GM21786 (cell line): ENCODE measurements at regions not wholly inside any gene's neighbourhood (a gene's known extent, or its start where the extent isn't known, plus 50 kb on each side); places are given as distances from the start of the nearest gene placed in this dataset.
"Not testable (repeated sequence)": the region's sequence is repeated elsewhere in the genome, so short reads cannot be mapped to it uniquely, and the experiment has no call there.

Experiments
- ATAC-seq: cut with Tn5 transposase; IDR thresholded peaks from one replicate; pipeline ENCODE4 v1.9.1; 2021; ENCODE audit not compliant: unreplicated experiment

GRCh38 chr3:159674583-159674982 is 314.1 kb upstream of the IL12A start:
- ATAC-seq: no peak

GRCh38 chr3:159675285-159675684 is 313.4 kb upstream of the IL12A start:
- no peak for ATAC-seq

GRCh38 chr3:159679900-159680299 is 308.7 kb upstream of the IL12A start:
- ATAC-seq: no peak

- not testable (repeated sequence) for ATAC-seq
Observed at GRCh38 chr3:159681717-159682116, 306.9 kb upstream of the IL12A start.

GRCh38 chr3:159685801-159686200 is 302.8 kb upstream of the IL12A start:
- no peak for ATAC-seq

- no peak for ATAC-seq
Observed at GRCh38 chr3:159693226-159693625, 295.4 kb upstream of the IL12A start.

GRCh38 chr3:159711560-159712333 is 276.9 kb upstream of the IL12A start:
- ATAC-seq: no peak

- no peak for ATAC-seq
Observed at GRCh38 chr3:159721324-159721723, 267.3 kb upstream of the IL12A start.

GRCh38 chr3:159723295-159723694 is 265.3 kb upstream of the IL12A start:
- no peak for ATAC-seq

- no peak for ATAC-seq
Observed at GRCh38 chr3:159724627-159725026, 264.0 kb upstream of the IL12A start.

GRCh38 chr3:159726231-159726964 is 262.2 kb upstream of the IL12A start:
- no peak for ATAC-seq

GRCh38 chr3:159727506-159727905 is 261.1 kb upstream of the IL12A start:
- no peak for ATAC-seq

GRCh38 chr3:159731254-159731653 is 257.4 kb upstream of the IL12A start:
- ATAC-seq: no peak

- ATAC-seq: no peak
Observed at GRCh38 chr3:159732172-159733111, 256.2 kb upstream of the IL12A start.

GRCh38 chr3:159733194-159733860 is 255.3 kb upstream of the IL12A start:
- ATAC-seq: no peak

GRCh38 chr3:159734681-159735080 is 254.0 kb upstream of the IL12A start:
- ATAC-seq: no peak

- ATAC-seq: no peak
Observed at GRCh38 chr3:159739166-159739565, 249.5 kb upstream of the IL12A start.

- ATAC-seq: no peak
Observed at GRCh38 chr3:159739969-159740368, 248.7 kb upstream of the IL12A start.

- ATAC-seq: no peak
Observed at GRCh38 chr3:159741281-159741680, 247.4 kb upstream of the IL12A start.

GRCh38 chr3:159748425-159748824 is 240.2 kb upstream of the IL12A start:
- no peak for ATAC-seq

- no peak for ATAC-seq
Observed at GRCh38 chr3:159749406-159749805, 239.2 kb upstream of the IL12A start.
